Body of pancreas (tissue), 4 donors: ENCODE measurements at regions not wholly inside any gene's neighbourhood (a gene's known extent, or its start where the extent isn't known, plus 50 kb on each side); places are given as distances from the start of the nearest gene placed in this dataset.

ENCODE experiments used
- ATAC-seq: fragments of 150-250 bp; one replicate; pipeline ENCODE4 v1.9.1; 2016
- DNase-seq, 4 donors: peaks; one replicate each; pipeline ENCODE4 v3.0.0-alpha.2; 2019
- H3K27ac ChIP-seq, 4 donors: fragments of 200-600 bp; sonication (generic); 1 replicate in 3 of 4; 2 replicates in 1 of 4; pipeline versions ENCODE4 v1.5.1 to v1.6.1; 2016 to 2019; ENCODE audit warnings: mild to moderate bottlenecking in 1 of 4, mixed read lengths in 1 of 4, moderate library complexity in 1 of 4
- H3K27me3 ChIP-seq, 2 donors: fragments of 200-600 bp; sonication (generic); one replicate each; pipeline ENCODE4 v1.6.0; 2016; ENCODE audit warnings: mild to moderate bottlenecking in 1 of 2
- H3K36me3 ChIP-seq, 2 donors: fragments of 200-600 bp; sonication (generic); replicated peaks in 1 of 2; 2 replicates each; pipeline ENCODE4 v1.5.1; 2016; ENCODE audit warnings: low read depth in 2 of 2; ENCODE audit not compliant: insufficient read depth in 1 of 2
- H3K4me1 ChIP-seq: fragments of 200-600 bp; sonication (generic); one replicate; pipeline ENCODE4 v1.6.0; 2016
- H3K4me3 ChIP-seq, 2 donors: fragments of 200-600 bp; sonication (generic); 1 replicate in 1 of 2; 2 replicates in 1 of 2; pipeline ENCODE4 v1.5.1; 2016 to 2019
- H3K9me3 ChIP-seq, 3 donors: fragments of 200-600 bp; sonication (generic); 1 replicate in 2 of 3; 2 replicates in 1 of 3; pipeline ENCODE4 v1.5.1; 2016
- CTCF ChIP-seq, 7 experiments: fragments of 450-650 bp in 4 of 7; fragments of 200-600 bp in 3 of 7; sonication (generic) in 3 of 7; IDR thresholded peaks; one replicate each; pipeline ENCODE4 v1.5.1; 2016 to 2019; ENCODE audit warnings: antibody characterized with exemption in 7 of 7
- POLR2A ChIP-seq, 3 donors: fragments of 450-650 bp; IDR thresholded peaks; one replicate each; pipeline ENCODE4 v1.6.1; 2016; ENCODE audit warnings: antibody characterized with exemption in 3 of 3, mild to moderate bottlenecking in 2 of 3
- WGBS, 2 donors: methylation state at CpG; one replicate each; pipeline ENCODE4 v1.1.5; 2017; 5-methylcytosine and 5-hydroxymethylcytosine counted together
- intact Hi-C: fragments of 100-400 bp; cut with DNase I; formaldehyde crosslinking; loops from one replicate; pipeline ENCODE4 v1.15.1; 2023

- no peak overlapping the region for H3K27ac ChIP-seq
- 81 to 86% methylated on average over 8 of the region's 8 CpGs for WGBS, 2 donors
- no peak overlapping the region for H3K4me3 ChIP-seq
- H3K27me3 ChIP-seq = no peaks in the 10 kb centered on the region
- DNase-seq (no peak), ATAC-seq (no peak)
- peaks cover 11% of the 10 kb centered on the region for H3K4me1 ChIP-seq
- intact Hi-C loops = no loop called here
- H3K9me3 ChIP-seq = no peaks in the 10 kb centered on the region
- H3K36me3 ChIP-seq = no peaks in the 10 kb centered on the region
- TF ChIP-seq POLR2A (IDR thresholded peaks at IDR 0.05) (no peak), CTCF (IDR thresholded peaks at IDR 0.05) (no peak)
Measured at GRCh38 chr17:27944546-27945332, 51.6 kb upstream of the LYRM9 start.

- no peaks in the 10 kb centered on the region for H3K9me3 ChIP-seq
- ATAC-seq = no peak
- DNase-seq = no peak
- peaks cover 7% of the 10 kb centered on the region for H3K4me1 ChIP-seq
- no peaks in the 10 kb centered on the region for H3K27me3 ChIP-seq
- WGBS, 2 donors = 95 to 98% methylated on average over 6 of the region's 6 CpGs
- TF ChIP-seq CTCF (IDR thresholded peaks at IDR 0.05) (no peak), POLR2A (IDR thresholded peaks at IDR 0.05) (no peak)
- no peak overlapping the region for H3K4me3 ChIP-seq
- no peak overlapping the region for H3K27ac ChIP-seq
- no peaks in the 10 kb centered on the region for H3K36me3 ChIP-seq
- intact Hi-C loops = no loop called here
Measured at GRCh38 chr17:27945333-27945616, 52.1 kb upstream of the LYRM9 start.

- ATAC-seq = no peak
- H3K27ac ChIP-seq = no peak overlapping the region
- no peaks in the 10 kb centered on the region for H3K27me3 ChIP-seq
- H3K9me3 ChIP-seq = no peaks in the 10 kb centered on the region
- no peaks in the 10 kb centered on the region for H3K36me3 ChIP-seq
- WGBS, 2 donors = 88 to 98% methylated on average over 5 of the region's 5 CpGs
- TF ChIP-seq CTCF (IDR thresholded peaks at IDR 0.05) = no peak
- no peak for TF ChIP-seq POLR2A (IDR thresholded peaks at IDR 0.05)
- intact Hi-C loops = no loop called here
- no peak overlapping the region for H3K4me3 ChIP-seq
- H3K4me1 ChIP-seq = peaks cover under 1% of the 10 kb centered on the region
- DNase-seq = no peak
Measured at GRCh38 chr17:27945953-27946352, 52.8 kb upstream of the LYRM9 start.

GRCh38 chr17:27946513-27946912, 53.3 kb upstream of the LYRM9 start:
- no peak overlapping the region for H3K4me3 ChIP-seq
- no peaks in the 10 kb centered on the region for H3K36me3 ChIP-seq
- WGBS, 2 donors = 61 to 68% methylated on average over 2 of the region's 2 CpGs
- H3K27ac ChIP-seq = no peak overlapping the region
- intact Hi-C loops = no loop called here
- no peaks in the 10 kb centered on the region for H3K27me3 ChIP-seq
- no peak for TF ChIP-seq CTCF (IDR thresholded peaks at IDR 0.05)
- no peak for TF ChIP-seq POLR2A (IDR thresholded peaks at IDR 0.05)
- H3K9me3 ChIP-seq = no peaks in the 10 kb centered on the region
- DNase-seq (no peak), ATAC-seq (no peak)
- no peaks in the 10 kb centered on the region for H3K4me1 ChIP-seq

- Histone ChIP-seq H3K4me1 (no peaks in the 10 kb centered on the region), H3K36me3 (no peaks in the 10 kb centered on the region), H3K4me3 (no peak overlapping the region), H3K9me3 (no peaks in the 10 kb centered on the region), H3K27me3 (no peaks in the 10 kb centered on the region), H3K27ac (no peak overlapping the region)
- ATAC-seq (no peak), DNase-seq (no peak)
- 57 to 77% methylated on average over 4 of the region's 4 CpGs for WGBS, 2 donors
- TF ChIP-seq POLR2A (IDR thresholded peaks at IDR 0.05) (no peak), CTCF (IDR thresholded peaks at IDR 0.05) (no peak)
- intact Hi-C loops = no loop called here
Measured at GRCh38 chr17:27947005-27947406, 53.8 kb upstream of the LYRM9 start.
